NK-92 (cell line): ENCODE measurements at regions not wholly inside any gene's neighbourhood (a gene's known extent, or its start where the extent isn't known, plus 50 kb on each side); places are given as distances from the start of the nearest gene placed in this dataset.
"Not testable (repeated sequence)": the region's sequence is repeated elsewhere in the genome, so short reads cannot be mapped to it uniquely, and the experiment has no call there.

Experiments
- DNase-seq: peaks from one replicate; lab custom pipeline; 2025; ENCODE audit not compliant: unreplicated experiment; lab: John Stamatoyannopoulos, UW

DNA sequence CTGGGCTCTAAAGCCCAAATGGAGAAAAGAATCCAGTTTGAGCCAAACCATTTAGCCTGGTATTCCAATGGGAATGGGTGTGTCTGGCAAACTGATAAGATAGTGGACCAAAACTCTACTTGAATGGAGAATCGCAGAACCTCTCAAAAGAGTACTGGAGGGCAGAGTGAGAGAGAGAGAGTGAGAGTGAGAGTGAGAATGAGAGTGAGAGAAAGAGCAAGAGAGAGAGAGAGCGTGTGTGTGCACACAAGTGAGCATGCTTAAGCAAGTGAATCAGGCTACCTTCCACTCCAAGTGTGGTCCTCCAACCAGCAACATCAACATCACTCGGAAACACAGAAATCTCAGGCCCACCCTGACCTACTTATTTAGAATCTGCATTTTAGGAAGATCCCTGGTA is 58.8 kb downstream of the UQCRFS1 start:
- no peak for DNase-seq

DNA sequence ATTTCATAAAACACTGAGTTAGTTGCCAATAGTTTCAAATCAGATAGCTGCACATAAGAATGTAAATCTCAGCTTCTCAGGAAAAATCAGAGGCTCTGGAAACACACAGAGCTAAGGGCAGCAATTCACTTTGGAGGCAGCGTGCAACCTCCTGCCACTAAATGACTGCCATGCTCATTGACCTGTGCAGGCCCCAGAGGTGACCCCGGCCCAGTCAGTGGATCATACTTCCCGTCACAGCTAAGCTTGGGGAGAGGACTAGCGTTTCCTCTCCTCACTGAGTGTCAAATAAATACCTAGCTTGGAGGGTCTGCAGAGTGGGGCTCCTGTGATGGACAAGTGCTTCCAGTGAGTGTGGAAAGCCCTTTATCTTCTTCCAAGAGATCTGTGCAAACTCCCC is 67.2 kb downstream of the UQCRFS1 start:
- no peak for DNase-seq

DNA sequence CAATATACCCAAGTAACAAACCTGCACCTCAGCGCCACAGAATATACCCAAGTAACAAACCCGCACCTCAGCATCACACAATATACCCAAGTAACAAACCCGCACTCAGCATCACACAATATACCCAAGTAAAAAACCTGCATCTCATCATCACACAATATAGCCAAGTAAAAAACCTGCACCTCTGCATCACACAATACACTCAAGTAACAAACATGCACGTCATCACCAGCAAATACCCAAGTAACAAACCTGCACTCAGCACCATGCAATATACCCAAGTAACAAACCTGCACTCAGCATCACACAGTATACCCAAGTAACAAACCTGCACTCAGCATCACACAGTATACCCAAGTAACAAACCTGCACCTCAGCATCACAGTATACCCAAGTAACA is 69.8 kb downstream of the UQCRFS1 start:
- no peak for DNase-seq

DNA sequence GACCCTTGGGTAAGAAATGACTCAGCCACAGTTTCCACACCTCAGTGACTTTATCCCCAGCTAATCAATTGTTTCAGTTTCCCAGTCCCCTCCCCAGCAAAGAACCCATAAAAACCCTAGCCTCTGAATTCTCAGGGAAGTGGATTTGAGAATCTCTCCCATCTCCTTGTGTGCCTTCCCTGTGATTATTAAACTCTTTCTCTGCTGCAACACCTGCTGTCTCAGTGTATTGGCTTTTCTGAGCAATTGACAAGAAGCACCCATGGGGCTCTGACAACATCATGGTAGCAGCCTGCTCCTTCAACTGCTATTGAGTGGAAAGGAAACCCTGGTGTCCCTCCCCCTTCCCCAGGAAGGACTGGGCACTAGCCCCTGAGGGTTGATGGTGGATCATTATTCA is 73.7 kb downstream of the UQCRFS1 start:
- DNase-seq: no peak

DNA sequence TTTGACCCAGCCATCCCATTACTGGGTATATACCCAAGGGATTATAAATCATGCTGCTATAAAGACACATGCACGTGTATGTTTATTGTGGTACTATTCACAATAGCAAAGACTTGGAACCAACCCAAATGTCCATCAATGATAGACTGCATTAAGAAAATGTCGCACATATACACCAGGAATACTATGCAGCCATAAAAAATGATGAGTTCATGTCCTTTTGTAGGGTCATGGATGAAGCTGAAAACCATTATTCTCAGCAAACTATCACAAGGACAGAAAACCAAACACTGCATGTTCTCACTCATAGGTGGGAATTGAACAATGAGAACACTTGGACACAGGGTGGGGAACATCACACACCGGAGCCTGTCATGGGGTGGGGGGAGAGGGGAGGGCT is 74.7 kb downstream of the UQCRFS1 start:
- DNase-seq: not testable (repeated sequence)

- DNase-seq: no peak
Measured at GRCh38 chr19:29131456-29131855, 81.5 kb downstream of the UQCRFS1 start.

GRCh38 chr19:29129148-29129547 is 83.8 kb downstream of the UQCRFS1 start:
- DNase-seq: no peak

- no peak for DNase-seq
Measured at GRCh38 chr19:29128203-29128602, 84.7 kb downstream of the UQCRFS1 start.

DNA sequence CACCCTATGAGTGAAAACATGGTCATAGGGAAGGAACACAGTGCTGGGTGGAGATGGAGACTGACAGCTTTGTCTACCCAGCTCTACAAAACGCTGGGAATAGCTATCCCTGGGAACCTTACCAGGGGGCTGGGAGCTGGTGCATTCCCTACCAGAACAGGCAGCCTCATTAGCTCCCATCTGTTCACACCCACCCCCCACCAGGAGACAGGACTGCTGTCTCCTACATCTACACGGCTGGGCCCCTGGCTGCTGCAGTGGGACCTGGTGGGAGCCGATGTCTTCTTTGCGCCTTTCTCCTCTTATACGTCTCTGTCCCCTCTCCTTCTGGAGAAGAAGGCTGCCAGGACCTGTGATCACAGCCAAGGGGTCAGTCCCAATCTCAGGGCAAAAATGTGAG is 90.8 kb downstream of the UQCRFS1 start:
- no peak for DNase-seq

- DNase-seq: no peak
Measured at GRCh38 chr19:29121684-29122083, 91.3 kb downstream of the UQCRFS1 start.

DNA sequence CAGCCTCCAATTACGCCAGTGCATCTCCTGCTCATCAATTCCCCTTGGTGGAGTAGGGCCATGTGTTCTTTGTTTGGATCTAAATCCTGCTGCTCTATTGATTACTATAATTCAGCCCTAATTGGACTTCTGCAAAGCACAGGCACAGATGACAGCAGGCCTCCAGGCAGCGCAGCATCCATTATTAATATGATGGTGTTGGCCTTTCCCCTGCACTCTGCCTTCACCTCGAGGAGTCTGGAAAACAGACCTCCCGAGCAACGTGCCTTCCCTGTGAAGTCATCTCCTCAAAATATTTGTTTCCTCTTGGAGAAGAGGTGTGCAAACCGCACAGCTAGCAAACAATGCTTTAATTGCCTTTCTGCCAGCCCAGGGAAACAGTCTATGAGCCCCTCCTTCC is 92.5 kb downstream of the UQCRFS1 start:
- no peak for DNase-seq

DNA sequence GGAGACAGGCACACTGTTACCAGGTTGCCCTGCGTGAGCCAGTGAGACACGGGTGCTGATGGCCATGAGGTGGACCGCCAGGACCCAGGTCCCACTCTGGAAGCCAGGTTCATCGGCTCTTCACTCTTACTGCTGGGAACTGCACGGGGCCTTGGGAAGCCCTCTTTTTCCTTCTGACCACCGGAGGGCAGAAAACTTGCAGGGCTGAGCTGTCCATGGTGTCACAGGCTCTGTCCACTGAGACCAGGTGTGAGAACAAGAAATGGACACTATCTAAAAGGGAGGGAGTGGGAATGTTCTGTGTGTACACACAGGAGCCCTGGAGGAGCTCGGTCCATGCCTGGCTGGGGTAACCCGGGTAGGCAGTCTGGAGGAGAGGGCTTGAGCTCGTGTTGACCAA is 93.4 kb downstream of the UQCRFS1 start:
- DNase-seq: no peak

DNA sequence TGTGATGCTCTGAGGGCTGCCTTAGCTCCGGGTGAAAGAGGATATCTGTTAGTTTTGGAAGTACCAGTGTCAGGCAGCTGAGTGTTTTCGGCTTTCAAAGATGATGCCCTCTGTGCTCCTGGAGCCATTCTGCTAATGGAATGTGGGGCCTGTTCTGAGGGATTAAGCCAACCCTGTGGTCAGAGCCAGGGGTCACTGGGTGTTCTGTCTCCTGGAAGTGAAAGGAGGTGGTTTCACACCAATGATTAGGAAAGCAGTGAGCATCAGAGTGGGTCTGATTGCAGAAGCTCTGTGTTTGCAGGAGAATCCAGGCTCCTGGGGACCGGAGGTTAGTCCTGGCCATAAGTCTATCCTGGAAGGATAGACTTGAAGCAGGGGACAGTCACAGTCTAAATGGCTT is 94.6 kb downstream of the UQCRFS1 start:
- no peak for DNase-seq

DNA sequence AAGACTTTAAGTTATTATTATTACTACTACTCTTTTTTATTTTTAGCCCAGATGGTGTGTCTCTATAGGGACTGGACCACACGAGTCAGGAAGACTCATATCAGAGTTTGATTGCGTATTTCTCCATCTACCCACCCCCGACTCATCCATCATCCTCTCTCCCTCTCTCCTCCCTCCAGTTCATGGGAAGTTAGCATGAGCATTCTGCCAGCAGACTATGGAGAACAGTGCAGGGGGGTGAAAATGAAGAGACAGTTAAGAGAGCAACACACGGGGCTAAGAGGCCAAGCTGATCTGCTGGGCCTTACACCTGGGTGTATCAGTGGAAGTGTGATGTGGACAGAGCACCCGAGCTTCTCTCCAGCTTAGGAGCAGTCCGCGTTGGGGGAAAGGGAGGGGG is 95.0 kb downstream of the UQCRFS1 start:
- DNase-seq: no peak

GRCh38 chr19:29115181-29115580 is 97.8 kb downstream of the UQCRFS1 start:
- DNase-seq: no peak

GRCh38 chr19:29113838-29114237 is 99.1 kb downstream of the UQCRFS1 start:
- no peak for DNase-seq

GRCh38 chr19:29111576-29111975 is 101.4 kb downstream of the UQCRFS1 start:
- no peak for DNase-seq

- DNase-seq: no peak
Measured at GRCh38 chr19:29107831-29108230, 105.1 kb downstream of the UQCRFS1 start.

GRCh38 chr19:29106346-29106885 is 106.5 kb downstream of the UQCRFS1 start:
- no peak for DNase-seq

- DNase-seq: no peak
Measured at GRCh38 chr19:29105629-29106292, 107.2 kb downstream of the UQCRFS1 start.

GRCh38 chr19:29104605-29105241 is 108.2 kb downstream of the UQCRFS1 start:
- DNase-seq: no peak

DNA sequence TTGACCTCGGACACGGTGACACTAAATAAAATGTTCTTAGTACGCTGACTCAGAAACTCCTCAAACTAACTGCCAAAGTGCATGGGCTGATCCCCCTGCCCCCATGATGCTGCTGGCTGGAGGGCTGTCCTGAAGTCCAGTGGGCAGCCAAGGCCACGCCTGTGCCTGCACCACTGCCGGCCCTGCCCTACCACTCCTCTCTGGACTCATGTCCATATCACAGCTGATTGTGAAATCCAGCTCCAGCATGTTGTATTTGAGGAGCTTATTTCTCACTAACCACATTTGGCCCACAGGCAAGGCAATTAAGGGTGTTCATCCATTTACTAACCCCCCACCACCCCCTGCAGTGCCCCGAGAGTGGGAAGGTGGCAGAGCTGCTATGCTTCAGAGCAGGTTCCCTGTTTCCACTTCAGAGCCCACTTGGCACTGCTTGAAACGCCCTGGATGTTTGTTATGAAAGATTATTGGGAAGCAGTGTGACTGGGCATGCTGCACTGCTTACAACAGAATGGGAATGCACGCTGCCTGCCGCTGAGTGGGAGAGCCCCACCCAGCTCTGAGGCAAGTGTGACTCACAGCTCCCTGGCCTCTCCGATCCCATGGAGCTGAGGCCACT is 114.0 kb downstream of the UQCRFS1 start:
- no peak for DNase-seq
